GM18858 (cell line): ENCODE measurements at regions not wholly inside any gene's neighbourhood (a gene's known extent, or its start where the extent isn't known, plus 50 kb on each side); places are given as distances from the start of the nearest gene placed in this dataset.
"Not testable (repeated sequence)": the region's sequence is repeated elsewhere in the genome, so short reads cannot be mapped to it uniquely, and the experiment has no call there.

ENCODE experiments used
- ATAC-seq: cut with Tn5 transposase; IDR thresholded peaks from one replicate; pipeline ENCODE4 v1.9.1; 2021; ENCODE audit not compliant: unreplicated experiment

DNA sequence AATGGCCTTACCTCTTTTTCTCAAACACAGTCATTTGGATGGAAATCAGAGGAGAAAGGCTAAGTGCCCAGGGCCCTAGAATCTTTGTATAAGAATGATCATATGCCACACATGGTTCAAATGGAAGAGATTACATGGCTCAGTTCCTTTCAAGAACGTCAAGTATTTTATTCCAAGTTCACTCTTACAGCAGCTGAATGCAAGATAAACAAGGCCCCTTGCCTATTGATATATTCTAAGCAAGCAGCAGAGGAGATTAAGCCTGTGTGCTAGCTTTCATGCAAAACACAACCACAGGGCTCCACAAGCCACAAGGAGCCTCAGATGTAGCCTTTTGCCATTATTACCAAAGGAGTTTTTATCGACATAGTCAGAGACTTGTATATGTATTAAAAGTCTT lies 55.3 kb upstream of the SLCO6A1 start:
- ATAC-seq = no peak

DNA sequence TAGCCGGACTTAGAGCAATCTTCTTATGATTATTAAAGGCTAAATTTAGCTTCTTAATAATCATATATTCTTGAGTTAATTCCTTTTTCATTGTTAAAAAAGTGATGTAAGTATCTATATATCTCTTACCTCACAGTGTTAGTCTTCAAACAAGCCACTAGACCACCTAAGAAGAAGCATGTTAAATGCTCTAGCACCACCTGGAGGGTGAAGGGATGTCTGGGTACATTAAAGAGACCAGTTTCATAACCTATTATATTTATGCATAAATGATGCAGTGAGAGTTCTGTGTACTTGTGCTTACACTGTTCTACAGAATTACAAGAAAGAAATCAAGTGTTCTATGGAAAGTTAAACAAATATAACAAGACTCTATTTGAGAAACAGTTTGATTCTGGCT lies 55.9 kb upstream of the SLCO6A1 start:
- no peak for ATAC-seq

DNA sequence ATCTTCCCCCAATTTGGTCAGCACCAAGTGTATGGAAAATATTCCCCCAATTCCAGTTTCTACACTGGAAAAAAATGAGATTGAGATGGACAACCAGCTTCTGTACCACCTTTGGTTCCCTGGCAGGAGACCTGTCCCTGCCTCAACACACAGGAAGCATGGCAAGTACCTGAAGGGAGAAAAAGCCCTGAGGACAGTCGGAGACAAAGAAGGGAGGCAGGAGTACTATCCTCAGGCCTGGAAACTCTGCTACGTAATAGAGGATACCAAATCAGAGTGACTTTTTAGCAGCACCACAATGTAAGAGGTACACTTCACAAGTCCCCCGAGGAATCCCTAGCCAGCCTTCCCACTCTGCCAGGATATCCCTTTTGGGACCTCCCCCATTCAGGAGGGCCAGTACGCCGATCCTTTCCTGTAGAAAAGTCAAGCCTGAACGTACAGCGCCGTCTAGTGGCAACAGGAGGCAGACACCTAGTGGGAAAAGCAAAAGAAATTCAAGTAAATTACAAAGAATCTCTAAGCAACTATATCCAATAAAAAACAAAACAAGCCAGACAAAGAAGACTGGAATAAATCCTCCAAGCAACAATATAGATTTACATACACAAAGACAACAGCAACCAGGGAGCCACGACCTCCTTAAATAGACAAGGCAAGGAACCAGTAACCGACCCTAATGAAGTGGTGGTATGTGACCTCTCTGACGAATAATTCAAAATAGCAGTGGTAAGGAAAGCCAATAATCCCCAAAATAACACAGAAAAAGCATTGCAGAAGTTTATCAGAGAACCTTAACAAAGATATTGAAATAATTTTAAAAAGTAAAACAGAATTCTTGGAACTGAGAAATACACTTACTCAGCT lies 63.3 kb upstream of the SLCO6A1 start:
- peak; percentile 62 for ATAC-seq

DNA sequence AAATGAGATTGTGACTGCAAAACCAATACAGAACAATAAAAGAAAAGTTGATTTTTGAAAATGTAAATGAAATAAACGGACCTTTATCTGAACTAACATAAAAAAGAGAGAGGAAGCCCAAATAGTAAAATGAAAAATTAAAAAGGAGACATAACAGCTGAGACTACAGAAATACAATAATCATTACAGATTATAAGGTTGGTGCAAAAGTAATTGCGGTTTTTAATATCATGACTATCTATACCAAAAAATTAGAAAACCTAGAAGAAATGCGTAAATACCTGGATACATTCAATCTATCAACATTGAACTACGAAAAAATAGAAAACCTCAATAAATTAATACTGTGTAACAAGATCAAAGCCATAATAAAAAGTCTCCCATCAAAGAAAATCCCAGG lies 71.9 kb upstream of the SLCO6A1 start:
- ATAC-seq = no peak

DNA sequence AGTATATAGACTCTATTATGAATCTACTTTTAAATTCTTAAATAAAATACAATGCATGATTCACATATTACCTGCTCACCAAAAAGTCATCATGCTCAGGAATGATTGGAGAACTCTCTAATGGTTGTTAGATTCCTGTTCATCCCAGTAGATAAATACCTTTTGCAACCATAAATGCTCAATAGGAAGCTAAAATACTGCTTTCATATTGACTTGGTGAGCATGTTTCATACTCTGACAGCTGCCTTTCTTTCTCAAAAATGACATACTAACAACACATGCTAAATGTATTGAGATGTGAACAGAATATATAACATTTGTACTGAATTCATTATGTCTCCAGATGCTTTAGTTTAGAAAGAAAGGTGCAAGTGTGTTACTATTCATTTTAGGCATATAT lies 79.6 kb upstream of the SLCO6A1 start:
- ATAC-seq = no peak

DNA sequence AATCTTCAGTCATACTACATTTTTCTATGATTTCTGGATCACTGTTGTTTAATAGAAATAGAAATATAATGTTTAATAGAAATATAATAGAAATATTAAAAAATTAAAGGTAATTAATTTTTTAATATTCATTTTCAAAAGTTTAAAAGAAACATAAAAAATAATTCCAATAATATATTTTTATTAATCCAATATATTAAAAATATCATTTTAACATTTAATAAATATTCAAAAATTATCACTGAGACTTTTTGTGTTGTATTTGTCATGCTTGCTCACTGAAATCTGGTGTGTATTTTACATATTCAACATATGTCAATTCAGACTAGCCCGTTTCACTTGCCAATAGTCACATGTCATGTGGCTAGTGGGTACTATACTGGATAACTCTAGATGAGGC lies 80.6 kb upstream of the SLCO6A1 start:
- ATAC-seq = no peak

DNA sequence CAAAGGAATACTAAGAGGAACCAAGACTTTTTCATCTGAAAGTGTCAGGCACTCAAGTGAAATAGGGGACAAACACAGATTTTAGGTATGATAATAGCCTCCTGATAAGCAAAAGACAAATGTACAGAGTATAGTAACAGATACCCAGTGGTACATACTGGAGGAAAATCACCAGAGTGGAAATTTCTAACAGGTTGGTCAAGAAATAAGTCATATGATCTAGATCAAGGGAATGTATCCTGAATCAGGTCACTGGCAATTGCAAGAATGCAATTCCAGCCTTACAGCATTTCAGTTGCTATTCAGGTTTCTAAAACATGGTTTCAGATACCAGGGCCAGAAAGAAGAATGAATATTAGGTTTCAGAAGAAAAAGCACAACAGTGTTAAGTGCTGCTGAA lies 82.2 kb upstream of the SLCO6A1 start:
- ATAC-seq = no peak

DNA sequence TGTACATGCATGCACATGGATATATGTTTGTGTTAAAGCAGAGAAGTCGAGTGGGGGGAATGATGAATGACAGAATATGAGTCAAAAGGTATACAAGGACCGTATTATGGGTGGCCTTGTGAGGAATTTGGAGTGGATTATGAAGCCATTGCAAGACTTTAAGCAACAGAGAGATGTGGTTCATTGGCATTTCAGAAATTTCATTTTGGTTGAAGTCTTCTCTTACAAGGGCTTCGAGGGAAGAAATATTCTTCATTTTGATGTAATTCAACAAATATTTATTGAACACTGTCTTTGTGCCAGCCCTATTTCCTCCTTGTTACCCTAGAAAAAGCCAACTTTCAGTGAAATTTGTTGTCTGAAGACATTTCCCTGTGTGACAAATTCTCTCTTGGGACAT lies 83.9 kb upstream of the SLCO6A1 start:
- no peak for ATAC-seq

DNA sequence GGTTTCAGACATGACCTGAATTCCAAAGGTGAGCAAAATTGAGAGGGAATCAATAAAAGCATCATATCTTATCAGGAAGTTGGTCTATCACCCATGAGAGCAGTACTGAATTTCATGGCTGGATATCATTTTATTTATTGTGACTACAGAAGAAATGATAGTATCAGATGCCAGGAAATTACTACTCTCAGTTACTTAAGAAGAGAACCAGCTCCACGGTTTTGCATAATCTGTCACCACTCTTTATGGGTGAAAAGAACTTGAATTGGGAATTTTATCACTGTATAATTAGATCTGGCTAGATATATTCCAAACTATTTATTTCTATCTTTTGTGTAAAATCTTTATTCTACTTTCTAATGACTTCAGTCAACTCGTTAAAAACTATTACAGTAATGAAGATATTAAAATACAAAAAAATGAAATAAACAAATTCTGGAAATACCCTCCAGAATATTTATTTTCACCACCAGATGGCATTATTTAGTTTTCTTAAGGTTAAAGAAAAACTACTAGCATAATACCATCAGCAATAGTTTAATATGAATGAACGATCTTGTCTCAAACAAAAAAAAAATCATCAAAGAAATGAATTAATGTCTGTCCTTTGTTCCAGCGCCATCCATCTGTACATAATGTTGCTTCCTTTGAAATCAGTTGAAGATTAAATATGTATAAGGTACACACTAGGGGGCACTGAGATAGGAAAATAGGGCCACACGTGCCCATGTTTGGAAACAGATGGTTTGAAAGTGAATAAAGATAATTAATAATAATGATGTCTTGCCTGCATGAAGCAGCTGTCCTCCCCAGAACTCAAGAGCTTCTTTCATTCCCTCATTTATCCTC lies 84.7 kb upstream of the SLCO6A1 start:
- no peak for ATAC-seq

DNA sequence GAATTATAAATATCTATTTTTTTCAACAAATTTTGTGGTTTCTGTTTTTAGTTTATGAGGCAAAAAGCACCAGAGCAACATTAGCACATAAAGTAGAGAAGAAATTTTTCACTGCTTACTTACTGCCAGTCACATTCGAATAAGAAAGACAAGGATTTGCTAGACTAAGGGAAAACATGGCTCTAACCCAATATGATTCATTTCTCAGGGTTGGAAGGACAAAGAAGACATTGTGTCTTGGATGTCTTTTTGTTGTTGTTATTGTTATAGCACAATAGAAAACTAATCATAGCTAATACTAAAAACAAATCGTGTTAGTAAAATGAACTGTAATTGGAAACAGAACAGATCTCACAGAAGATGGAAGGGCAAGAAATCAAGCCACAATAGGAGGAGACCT lies 90.9 kb upstream of the SLCO6A1 start:
- ATAC-seq = no peak

DNA sequence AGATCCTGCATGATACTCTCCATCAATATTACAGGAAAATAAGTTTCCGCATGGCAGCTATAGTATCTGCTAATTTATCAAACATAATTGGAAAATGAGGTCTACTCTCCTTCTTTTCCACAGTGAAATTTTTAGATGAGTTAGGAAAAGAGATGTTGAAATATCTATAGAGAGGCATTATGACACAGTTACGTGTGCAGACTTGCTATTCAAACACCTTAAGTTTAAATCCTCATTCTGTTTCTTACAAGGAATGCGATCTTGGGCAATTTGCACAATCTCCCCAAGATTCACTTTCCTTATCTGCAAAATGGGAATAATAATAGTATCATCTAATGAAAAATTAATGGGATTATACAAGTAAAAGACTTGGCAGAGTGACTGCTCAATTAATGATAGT lies 91.7 kb upstream of the SLCO6A1 start:
- no peak for ATAC-seq

DNA sequence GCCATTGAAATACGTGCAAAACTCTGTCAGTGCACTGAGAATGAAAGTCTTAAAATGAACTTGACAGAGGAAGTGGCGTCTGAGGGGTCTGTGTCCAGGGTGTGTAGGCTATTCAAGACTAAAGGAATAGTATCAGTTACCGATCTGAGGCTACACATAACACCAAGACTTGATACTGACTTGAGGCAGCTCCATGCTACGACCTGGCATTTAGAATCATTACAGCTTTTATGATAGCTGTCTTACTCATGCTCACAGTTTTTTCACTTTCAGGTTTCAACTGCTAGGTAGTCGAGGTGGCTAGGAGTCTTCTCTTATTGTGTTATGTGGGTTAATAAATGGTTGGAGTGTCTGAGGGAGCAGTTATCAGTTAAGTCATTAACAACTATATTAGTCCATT lies 92.8 kb upstream of the SLCO6A1 start:
- peak; percentile 78 for ATAC-seq

DNA sequence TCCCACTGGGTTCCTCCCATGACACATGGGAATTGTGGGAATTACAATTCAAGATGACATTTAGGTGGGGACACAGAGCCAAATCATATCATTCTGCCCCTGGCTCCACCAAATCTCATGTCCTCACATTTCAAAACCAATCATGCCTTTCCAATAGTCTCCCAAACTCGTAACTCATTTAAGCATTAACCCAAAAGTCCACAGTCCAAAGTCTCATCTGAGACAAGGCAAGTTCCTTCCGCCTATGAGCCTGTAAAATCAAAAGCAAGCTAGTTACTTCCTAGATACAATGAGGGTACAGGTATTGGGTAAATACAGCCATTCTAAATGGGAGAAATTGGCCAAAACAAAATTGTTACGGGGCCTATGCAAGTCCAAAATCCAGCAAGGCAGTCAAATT lies 93.8 kb upstream of the SLCO6A1 start:
- ATAC-seq = not testable (repeated sequence)

DNA sequence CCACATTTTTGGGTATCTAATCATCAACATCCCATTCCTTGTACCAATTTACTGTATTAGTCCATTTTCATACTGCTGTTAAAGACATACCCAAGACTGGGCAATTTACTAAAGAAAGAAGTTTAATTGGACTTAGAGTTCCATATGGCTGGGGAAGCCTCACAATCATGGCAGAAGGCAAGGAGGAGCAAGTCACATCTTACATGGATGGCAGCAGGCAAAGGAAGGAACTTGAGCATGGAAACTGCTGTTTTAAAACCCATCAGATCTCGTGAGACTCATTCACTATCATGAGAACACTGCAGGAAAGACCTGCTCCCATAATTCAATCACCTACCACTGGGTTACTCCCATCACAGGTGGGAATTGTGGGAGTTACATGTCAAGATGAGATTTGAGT lies 95.4 kb upstream of the SLCO6A1 start:
- no peak for ATAC-seq

DNA sequence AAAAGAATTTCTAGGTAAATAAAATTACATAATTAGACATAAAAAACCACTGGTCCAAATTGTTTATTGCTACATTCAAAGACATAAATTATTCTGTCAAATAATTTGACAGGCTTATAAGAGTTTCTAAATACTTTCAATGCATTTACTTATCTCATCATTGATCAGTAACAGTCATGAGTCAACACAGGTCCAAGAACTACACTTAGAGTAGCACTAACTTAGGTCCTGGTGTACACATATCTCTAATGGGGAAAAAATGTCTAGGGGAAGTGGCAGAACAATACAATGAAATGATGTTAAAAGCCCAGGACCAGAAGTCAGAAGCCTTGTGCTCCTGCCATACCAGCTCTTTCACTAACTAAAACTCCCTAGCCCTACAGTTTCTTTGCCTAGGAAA lies 96.5 kb upstream of the SLCO6A1 start:
- no peak for ATAC-seq

DNA sequence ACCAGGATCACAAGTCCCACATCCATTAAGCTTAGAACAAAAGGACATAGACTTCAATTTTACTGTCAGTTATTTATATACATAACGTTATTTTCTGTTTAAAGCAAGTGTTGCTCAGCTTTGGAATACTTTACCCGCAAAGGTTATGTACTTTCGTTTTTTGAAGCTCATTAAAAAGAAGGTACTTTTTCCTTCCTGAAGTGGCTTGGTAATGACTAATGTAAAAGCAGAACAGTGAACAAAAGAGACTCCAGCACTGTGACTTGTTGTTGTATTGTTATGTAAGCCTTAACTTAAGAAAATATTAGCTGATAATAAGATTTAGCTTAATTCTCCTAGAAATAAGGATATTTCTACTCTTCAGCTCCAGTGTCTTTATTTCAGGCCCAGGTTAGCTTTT lies 97.3 kb upstream of the SLCO6A1 start:
- ATAC-seq = peak; percentile 81

DNA sequence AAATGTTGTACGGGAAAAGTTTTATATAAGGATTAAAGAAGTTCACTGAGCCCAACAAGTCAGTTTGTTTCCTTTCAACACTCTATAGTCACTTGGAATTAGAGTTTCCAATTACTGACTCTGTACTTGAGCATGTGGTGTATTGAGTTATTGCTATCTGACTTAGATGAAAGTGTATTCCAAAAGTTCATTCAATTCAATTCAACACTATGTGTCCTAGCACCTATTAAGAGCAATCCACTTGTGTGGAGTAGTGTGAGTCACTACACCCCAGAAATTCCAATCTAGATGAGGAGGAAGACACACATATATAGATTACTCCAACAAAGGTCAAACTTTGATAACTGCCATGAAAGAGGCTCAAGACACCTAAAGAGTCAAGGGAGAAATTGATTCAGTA lies 98.2 kb upstream of the SLCO6A1 start:
- no peak for ATAC-seq

DNA sequence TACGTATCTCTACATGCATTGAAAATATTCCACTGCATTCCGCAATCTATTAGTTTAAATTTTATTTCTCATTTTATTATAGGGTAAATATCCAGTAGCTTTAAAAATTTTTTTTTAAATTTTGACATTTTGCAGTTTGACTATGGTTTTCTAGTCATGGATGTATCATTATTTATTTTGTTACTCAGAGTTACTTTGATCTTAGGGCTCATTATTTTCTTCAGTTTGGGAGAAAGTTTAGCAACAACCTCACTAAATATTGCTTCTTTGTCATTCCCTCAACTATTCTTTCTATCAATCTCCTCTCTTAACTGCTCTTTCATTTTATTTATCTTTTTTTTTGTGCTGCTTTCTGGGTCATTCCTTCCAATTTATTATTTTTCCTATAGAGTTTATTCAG lies 100.5 kb upstream of the SLCO6A1 start:
- ATAC-seq = no peak

DNA sequence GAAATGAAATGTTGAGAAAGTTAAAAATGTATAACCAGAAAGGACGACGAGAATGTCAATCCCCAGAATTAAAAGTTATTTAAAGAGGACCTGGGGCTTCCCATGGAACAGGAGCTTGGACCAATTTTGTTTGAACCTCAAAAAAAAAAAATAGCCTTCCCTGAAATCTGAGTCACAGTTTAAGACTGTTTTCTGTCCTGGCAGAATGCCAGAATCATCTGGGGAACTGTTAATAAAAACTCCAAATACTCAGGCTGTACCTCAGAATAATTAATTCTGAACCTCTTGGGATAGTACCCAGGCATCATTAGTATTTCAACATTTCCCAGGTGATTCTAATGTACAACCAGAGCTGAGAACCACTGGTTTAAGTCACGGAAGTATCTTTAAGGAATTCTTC lies 102.2 kb upstream of the SLCO6A1 start:
- ATAC-seq = no peak

DNA sequence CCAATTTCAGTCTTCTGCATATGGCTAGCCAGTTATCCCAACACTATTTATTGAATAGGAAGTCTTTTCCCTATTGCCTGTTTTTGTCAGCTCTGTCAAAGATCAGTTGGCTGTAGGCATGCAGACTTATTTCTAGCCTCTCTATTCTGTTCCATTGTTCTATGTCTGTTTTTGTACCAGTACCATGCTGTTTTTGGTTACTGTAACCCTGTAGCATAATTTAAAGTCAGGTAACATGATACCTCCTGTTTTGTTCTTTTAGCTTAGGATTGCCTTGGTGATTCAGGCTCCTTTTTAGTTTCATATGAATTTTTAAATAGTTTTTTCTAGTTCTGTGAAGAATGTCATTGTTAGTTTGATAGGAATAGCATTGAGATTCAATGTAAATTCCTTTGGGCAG lies 104.9 kb upstream of the SLCO6A1 start:
- no peak for ATAC-seq

DNA sequence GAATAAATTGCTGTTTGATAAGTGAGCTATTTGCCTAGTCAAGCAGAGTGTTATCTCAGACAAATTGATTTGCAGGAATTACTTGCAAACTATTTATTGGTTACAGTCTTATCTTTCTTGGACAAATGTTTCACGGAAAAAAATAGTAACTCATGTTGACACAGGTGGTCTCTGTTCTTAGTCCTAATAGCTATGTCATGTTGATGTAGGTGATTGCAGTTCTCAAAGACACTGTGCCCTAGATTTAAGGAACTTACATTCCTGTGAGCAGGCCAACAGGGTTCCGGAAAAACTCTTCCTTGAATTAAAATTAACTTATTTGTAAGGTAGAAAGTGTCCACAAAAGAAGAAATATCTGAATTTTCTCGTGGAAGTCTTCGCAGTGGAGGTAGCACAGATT lies 109.6 kb upstream of the SLCO6A1 start:
- ATAC-seq = no peak

DNA sequence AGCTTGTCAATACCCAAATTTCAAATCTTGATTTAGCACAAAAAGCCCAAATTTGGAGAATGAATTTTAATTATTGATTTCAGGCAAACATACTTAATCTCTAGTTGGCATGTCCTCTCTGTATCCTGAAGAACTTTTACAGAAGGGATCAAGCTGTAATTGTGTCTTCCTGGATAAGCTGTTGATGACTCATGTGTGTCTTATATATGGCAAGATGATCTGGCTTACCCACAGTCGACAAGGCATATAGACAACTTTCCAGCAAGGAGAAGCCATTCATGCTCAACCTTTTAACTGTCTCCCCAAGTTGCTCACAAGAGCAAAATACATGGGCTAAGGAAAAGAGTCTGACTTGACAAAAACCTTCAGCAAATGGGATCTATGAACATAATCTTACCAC lies 112.5 kb upstream of the SLCO6A1 start:
- ATAC-seq = no peak
